ENCODE measurements at regions not wholly inside any gene's neighbourhood (a gene's known extent, or its start where the extent isn't known, plus 50 kb on each side); places are given as distances from the start of the nearest gene placed in this dataset.

GRCh38 chr13:79880818-79881217 lies 399.9 kb downstream of the NDFIP2 start:
- H3K27ac ChIP-seq, result no peak overlapping the region

GRCh38 chr13:79874396-79875360 lies 393.7 kb downstream of the NDFIP2 start:
- no peak overlapping the region for H3K27ac ChIP-seq
- TF ChIP-seq ZFX (IDR thresholded peaks at IDR 0.05) (no peak), CTCF (conservative IDR thresholded peaks at IDR 0.05) (no peak)

More at GRCh38 chr13:79880818-79881217, 399.9 kb downstream of the NDFIP2 start:
- TF ChIP-seq ZFX (IDR thresholded peaks at IDR 0.05), result no peak
- no peak for TF ChIP-seq CTCF (conservative IDR thresholded peaks at IDR 0.05)

GRCh38 chr13:79871594-79871993 lies 390.6 kb downstream of the NDFIP2 start:
- H3K27ac ChIP-seq, result no peak overlapping the region
- TF ChIP-seq ZFX (IDR thresholded peaks at IDR 0.05) (no peak), CTCF (conservative IDR thresholded peaks at IDR 0.05) (no peak)

- TF ChIP-seq ZFX (IDR thresholded peaks at IDR 0.05) (no peak), CTCF (conservative IDR thresholded peaks at IDR 0.05) (no peak)
- H3K27ac ChIP-seq, result no peak overlapping the region
Measured at GRCh38 chr13:79870766-79871165, 389.8 kb downstream of the NDFIP2 start.

- H3K27ac ChIP-seq, result no peak overlapping the region
- no peak for TF ChIP-seq CTCF (conservative IDR thresholded peaks at IDR 0.05)
- TF ChIP-seq ZFX (IDR thresholded peaks at IDR 0.05), result no peak
Measured at GRCh38 chr13:79870123-79870522, 389.2 kb downstream of the NDFIP2 start.

GRCh38 chr13:79869326-79869725 lies 388.4 kb downstream of the NDFIP2 start:
- no peak overlapping the region for H3K27ac ChIP-seq
- TF ChIP-seq ZFX (IDR thresholded peaks at IDR 0.05) (no peak), CTCF (conservative IDR thresholded peaks at IDR 0.05) (no peak)

GRCh38 chr13:79867254-79867653 lies 386.3 kb downstream of the NDFIP2 start:
- no peak for TF ChIP-seq ZFX (IDR thresholded peaks at IDR 0.05)
- TF ChIP-seq CTCF (conservative IDR thresholded peaks at IDR 0.05), result no peak
- no peak overlapping the region for H3K27ac ChIP-seq
